GOT3 (cell line): ENCODE measurements at regions not wholly inside any gene's neighbourhood (a gene's known extent, or its start where the extent isn't known, plus 50 kb on each side); places are given as distances from the start of the nearest gene placed in this dataset.

Experiments
- DNase-seq: peaks from one replicate; lab custom pipeline; 2025; ENCODE audit warnings: mixed read lengths; lab: John Stamatoyannopoulos, UW

- DNase-seq, result no peak
Observed at GRCh38 chr7:130996205-130996832, 262.3 kb upstream of the KLF14 start.

- no peak for DNase-seq
Observed at GRCh38 chr7:130996833-130997231, 262.8 kb upstream of the KLF14 start.

DNA sequence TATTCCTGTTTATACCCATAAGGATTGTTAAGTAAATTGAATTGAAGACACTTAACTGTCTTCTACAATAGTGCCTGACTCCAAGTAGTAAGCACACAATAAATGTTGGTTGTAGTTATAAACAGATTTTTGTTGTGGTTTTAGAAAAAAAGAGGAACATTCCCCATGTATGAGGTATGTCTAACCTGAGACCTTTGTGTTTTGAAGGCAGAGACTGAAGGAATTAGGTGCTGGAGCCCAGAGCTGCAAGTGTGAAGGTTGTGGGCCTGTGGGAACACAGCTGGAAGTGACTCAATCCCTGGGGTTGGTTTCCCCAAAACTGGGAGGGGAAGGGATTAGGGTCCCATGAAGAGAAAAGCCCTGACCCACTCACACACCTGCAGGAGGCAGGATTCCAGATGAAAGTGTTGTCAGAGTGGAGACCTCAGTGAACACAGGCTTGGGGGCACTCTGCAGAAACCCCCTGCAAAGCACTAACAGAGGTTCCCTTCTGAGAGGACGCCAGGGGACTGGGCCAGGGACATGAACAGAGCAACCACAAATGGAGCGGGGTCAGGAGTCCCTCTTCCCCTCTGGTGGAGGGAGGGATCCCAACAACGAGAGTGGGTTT, 265.1 kb upstream of the KLF14 start:
- no peak for DNase-seq

DNA sequence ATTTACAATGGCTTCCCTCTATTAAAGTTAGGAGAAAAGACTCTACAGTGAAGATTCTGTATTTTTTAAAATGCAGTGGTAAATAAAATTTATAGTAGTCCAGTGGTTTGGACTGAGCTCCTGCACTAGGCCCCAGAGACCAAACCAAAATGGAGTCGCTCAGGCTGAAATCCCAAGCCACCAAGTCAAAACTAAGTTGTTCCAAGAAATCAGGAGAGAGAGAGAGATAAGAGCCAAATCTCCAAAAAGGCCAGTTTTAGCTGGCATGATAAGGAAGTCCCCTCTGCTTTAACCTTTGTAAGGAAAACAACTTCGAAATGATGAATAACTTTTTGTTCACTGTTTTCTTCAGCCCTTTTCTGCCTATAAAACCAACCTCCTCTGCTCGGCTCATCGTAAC, 265.9 kb upstream of the KLF14 start:
- no peak for DNase-seq

GRCh38 chr7:131000389-131000788, 266.4 kb upstream of the KLF14 start:
- no peak for DNase-seq

- no peak for DNase-seq
Observed at GRCh38 chr7:131000873-131001272, 266.9 kb upstream of the KLF14 start.

- DNase-seq, result no peak
Observed at GRCh38 chr7:131002600-131002999, 268.6 kb upstream of the KLF14 start.

DNA sequence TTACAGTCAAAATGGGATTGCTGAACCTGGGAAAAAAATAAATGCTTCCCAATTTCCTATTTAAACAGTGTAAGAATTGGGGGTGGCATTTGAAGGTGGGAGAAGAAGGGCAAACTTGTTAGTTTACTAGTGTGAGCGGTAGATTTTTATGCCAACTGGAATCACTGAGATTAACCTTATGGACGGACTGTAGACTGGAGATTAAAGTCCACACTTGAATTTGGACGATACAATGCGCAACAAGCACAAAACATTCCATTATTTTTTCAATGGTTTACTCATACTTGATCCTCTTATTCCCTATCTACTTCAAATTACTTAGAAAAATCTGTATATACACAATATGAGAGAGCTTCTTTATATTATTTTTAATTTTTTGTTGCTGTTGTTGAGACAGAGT, 269.6 kb upstream of the KLF14 start:
- no peak for DNase-seq

GRCh38 chr7:131004371-131004770, 270.4 kb upstream of the KLF14 start:
- DNase-seq, result no peak

DNA sequence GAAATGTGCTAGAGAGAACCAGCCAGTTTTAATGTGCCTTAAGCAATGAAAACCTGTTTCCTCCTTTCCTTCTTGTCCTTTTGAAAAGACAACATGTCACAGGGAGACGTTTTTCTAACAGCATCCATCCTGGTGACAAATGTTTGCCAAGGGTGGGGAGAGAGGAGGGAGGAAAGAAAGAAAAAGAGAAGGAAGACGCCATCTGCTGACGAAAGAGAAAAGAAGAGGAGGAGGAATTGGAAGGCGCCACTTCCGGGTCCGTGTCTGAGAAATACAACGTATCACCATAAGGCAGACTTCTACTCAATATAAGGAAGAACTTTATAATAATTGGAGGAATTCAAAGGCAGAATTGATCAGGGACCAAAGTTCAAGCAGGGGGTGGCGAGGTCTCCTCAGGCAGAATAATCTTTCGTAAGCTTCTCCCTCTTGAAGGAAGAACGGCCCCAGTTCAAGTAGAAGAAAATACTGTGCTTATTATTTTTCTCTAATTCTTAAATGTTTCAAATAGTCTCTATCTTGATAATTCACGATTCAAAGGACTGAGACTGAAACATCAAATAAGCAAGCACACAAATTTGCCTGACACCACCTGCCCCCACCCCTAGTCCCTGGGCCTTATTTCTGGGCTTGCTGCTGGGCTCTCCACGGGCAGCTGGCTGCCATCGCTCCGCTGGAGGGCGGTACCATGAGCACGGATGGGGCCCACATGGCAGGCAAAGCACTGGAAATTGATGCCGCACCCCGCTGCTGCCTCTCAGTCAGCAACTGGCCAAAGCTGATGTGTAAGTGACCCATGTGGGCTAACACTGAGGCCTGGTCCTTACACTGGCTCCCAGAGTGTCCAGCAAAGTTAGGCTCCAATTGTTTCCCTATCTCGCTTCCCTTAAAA, 273.7 kb upstream of the KLF14 start:
- no peak for DNase-seq

DNA sequence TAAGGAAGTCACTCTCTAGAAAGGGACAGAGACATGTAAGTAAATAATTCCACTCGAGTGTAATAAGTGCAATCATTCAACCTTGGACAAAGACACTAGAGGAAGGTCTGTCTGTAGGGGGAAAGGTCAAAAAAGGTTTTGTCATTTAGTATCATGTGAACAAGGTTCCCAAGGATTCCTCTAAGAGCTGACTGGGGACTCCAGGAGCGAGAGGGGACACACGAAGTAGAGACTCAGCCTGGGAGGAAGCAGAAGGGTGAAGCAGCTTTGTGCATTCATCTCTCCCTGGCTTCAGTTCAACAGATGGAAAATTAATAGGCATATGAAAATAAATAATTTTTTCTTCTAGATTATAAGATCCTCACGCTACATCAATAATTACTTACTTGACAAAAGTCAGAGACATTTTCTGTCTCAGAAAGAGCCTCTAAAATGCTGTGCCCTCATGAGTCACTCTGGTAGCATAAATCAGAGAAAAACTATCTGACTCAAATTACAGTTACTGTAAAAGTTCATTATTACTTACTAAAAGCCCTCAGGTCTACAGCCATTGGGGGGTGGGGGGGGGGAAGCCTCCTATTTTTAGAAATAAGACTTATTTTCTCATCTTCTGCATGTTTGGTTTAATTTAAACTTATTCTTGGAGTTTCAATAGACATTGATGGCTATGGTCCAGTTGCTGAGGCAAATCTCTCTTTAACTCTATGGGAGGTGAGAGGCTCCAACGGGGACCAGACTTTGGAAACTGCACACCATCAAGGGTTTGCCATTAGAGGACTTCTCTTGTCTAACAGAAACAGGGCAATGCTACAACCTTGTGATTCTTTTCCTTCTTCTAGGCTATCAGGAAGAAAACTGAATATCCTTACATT, 275.1 kb upstream of the KLF14 start:
- no peak for DNase-seq

GRCh38 chr7:131010029-131010716, 276.2 kb upstream of the KLF14 start:
- no peak for DNase-seq

- DNase-seq, result no peak
Observed at GRCh38 chr7:131010717-131011431, 276.9 kb upstream of the KLF14 start.

GRCh38 chr7:131011432-131011742, 277.4 kb upstream of the KLF14 start:
- no peak for DNase-seq

DNA sequence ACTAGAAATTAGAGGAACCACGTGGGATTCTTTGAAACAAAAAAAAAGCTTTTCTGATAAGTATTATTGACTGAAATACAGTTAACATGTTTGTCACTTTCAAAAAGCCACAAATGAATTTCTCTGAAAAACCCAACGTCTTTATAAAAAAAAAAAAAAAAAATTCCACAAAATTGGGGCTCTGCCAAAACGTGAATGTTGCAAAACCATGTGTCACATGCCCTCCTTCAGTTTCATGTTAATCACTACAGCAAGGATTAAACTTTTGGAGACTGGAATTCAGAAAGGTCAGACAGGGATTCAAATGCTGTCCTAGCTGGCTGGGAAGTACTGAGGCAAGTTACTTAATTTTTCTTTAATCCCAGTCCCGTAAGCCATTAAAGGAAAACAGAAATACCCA, 278.0 kb upstream of the KLF14 start:
- no peak for DNase-seq

GRCh38 chr7:131012477-131013031, 278.5 kb upstream of the KLF14 start:
- DNase-seq, result no peak

GRCh38 chr7:131013716-131014115, 279.7 kb upstream of the KLF14 start:
- no peak for DNase-seq

GRCh38 chr7:131014906-131015656, 281.1 kb upstream of the KLF14 start:
- no peak for DNase-seq

GRCh38 chr7:131015657-131015958, 281.6 kb upstream of the KLF14 start:
- DNase-seq, result no peak

DNA sequence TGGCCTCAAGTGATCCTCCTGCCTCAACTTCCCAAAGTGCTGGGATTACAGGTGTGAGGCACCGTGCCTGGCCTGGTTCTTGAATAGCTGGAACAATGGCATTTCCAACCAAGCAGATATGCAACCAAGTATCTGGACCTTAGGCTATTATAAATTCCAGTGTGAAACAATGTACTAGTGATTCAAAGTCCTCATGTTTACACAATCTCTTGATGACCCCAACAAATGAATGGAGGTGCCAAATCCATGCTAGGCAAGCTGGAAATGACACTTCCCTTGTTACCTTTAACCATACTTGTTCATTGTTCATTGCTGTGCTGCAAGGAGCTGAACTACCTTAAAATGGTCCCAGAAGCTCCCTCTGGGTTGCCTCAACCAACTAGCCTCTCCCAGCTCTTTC, 282.2 kb upstream of the KLF14 start:
- DNase-seq, result no peak
